GM12875 (cell line): ENCODE measurements at regions not wholly inside any gene's neighbourhood (a gene's known extent, or its start where the extent isn't known, plus 50 kb on each side); places are given as distances from the start of the nearest gene placed in this dataset.

Experiments
- H3K4me3 ChIP-seq: one replicate; pipeline ENCODE4 v1.5.1; 2011; ENCODE audit warnings: low read depth, low read length, control low read depth
- TF ChIP-seq, protein P1 (sequence below): IDR thresholded peaks from 2 replicates; pipeline ENCODE4 v1.5.1; 2011; ENCODE audit warnings: low read depth, mild to moderate bottlenecking, control low read depth, inconsistent platforms, low read length, moderate library complexity, borderline replicate concordance; ENCODE audit not compliant: insufficient read depth

DNA sequence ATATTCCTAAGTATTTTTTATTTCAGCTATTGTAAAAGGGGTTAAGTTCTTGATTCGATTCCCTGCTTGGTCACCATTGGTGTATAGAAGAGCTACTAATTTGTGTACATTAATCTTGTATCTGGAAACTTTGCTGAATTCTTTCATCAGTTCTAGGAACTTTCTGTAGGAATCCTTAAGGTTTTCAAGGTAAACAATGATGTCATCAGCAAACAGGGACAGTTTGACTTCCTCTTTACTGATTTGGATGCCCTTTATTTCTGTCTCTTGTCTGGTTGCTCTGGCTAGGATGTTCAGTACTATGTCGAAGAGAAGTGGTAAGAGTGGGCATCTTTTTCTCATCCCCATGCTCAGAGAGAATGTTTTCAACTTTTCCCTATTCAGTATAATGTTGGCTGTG lies 252.7 kb downstream of the NR4A2 start:
- TF ChIP-seq, protein P1, sequence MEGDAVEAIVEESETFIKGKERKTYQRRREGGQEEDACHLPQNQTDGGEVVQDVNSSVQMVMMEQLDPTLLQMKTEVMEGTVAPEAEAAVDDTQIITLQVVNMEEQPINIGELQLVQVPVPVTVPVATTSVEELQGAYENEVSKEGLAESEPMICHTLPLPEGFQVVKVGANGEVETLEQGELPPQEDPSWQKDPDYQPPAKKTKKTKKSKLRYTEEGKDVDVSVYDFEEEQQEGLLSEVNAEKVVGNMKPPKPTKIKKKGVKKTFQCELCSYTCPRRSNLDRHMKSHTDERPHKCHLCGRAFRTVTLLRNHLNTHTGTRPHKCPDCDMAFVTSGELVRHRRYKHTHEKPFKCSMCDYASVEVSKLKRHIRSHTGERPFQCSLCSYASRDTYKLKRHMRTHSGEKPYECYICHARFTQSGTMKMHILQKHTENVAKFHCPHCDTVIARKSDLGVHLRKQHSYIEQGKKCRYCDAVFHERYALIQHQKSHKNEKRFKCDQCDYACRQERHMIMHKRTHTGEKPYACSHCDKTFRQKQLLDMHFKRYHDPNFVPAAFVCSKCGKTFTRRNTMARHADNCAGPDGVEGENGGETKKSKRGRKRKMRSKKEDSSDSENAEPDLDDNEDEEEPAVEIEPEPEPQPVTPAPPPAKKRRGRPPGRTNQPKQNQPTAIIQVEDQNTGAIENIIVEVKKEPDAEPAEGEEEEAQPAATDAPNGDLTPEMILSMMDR = no peak
- no peak overlapping the region for H3K4me3 ChIP-seq

DNA sequence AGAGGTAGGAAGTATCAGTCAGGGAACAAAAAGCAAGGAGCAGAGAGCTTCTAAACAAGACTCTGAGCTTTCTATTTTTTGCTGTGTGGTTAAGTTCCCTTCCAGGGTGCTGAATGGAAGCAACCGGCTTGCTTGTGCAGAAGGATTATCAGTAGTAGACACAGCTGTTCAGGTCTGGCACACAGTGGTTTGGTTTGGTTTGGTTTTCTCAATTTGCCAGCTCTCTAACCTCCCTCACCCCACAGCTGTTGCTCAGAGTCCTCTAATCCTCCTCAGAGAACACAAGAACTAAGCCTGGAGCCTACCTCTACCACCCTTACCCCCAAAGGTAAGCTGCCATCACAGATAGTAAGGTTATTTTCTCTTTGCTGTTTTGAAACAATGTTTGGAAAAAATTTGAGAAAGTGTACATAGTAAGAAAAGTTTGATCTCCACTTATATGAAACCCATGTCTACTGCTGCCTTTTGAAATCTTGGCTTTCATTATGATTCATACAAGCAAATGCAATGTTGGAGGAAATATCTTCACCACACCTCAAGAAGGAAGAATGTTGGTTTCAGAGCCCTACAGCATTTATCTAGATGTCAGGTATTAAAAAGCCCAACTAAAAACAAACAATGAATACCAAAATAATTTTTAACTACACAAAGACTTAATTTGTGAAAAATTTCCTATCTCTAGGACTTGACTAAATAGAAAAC lies 255.3 kb downstream of the NR4A2 start:
- TF ChIP-seq, protein P1 = no peak
- no peak overlapping the region for H3K4me3 ChIP-seq

DNA sequence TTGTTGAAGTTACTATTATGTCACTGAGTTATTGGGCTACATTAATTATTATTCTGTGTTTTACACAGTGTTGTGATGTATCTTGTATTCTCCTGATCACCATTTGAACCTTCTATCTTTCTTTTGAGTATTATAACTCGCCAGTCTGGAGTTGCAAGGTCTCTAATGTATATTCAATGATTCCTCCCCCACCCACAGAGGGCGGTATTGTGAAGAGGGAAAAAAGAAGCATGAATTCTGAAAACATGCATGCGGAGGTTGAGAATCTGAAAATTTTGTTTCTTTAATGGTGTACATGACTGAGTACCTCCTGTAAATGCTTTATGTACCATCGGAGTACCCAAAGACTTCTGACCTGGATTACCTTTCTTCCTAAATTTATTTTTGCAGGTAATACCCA lies 266.6 kb downstream of the NR4A2 start:
- TF ChIP-seq, protein P1 = peak; percentile 10; the same call in 1 of the 2 replicates

DNA sequence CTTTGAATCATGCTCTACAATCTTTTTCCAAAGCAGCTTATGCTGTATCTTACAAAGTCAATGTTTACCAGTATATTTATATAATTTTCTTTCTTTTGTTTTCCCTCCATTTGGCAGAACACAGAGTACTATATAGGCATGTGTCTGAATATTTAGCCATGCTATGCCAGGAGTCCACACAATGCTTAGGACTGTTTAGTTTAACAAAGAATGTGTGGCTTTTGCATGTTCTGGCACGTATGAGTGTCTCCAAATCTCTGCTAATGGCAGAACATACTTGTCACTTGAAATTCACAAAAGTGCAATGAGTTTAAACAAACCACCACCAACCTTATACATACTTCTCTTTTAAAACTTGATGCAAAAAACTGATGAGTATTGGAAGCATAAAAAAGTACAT lies 268.0 kb downstream of the NR4A2 start:
- H3K4me3 ChIP-seq = no peak overlapping the region
- TF ChIP-seq, protein P1 = no peak

More for the DNA sequence above, 266.6 kb downstream of the NR4A2 start:
- no peak overlapping the region for H3K4me3 ChIP-seq

DNA sequence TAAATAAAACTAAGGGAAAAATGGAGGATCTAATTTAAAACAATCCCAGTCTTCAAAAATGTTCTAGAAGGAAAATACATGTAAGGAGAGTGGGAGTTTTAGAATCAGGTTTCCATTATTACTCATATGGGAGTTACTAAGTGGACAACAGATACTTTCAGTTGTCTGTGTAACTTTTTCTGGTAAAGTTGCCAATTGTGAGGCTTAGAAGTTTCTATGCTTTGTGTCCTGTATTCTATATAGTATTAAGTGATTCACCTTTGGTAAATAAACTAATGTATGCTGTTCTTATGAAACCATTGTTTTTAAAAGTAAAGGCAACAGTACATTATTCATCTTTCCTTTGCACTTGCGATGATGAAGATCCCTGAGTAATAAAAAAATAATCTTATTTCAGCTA lies 274.9 kb downstream of the NR4A2 start:
- TF ChIP-seq, protein P1 = no peak
- no peak overlapping the region for H3K4me3 ChIP-seq

DNA sequence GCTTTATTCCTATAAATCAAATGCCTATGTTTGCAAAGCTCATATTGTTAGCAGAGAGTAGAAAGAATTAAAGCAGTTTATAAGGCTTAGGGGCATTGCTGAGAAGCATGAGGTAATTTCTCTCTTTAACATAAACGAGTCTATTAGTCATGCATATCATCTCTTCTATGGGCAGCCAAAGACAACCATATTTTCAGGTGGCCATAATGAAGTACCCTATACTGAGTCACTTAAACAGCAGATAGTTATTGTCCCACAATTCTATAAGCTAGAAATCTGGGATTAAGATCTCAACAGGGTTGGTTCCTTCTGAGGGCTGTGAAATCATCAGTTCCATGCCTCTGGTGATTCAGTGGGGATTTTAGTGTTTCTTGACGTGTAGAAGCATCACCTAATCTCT lies 277.5 kb downstream of the NR4A2 start:
- H3K4me3 ChIP-seq = no peak overlapping the region
- TF ChIP-seq, protein P1 = no peak

DNA sequence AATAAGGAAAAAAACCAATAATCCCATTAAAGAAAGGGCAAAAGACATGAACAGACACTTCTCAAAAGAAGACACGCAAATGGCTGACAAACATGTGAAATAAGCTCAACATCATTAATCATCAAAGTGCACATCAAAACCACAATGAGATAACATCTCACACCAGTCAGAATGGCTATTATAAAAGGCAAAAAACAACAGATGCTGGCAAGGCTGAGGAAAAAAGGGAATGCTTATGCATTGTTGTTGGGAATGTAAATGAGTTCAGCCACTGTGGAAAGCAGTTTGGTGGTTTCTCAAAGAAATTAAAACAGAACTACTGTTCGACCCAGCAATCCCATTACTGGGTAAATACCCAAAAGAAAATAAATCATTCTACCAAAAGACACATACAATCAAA lies 285.6 kb downstream of the NR4A2 start:
- TF ChIP-seq, protein P1 = no peak
- H3K4me3 ChIP-seq = no peak overlapping the region
